H9 (cell line): ENCODE measurements at regions not wholly inside any gene's neighbourhood (a gene's known extent, or its start where the extent isn't known, plus 50 kb on each side); places are given as distances from the start of the nearest gene placed in this dataset.

ENCODE experiments used
- DNase-seq: peaks from one replicate; pipeline ENCODE4 v3.0.0-alpha.2; 2017
- H2AFZ ChIP-seq: one replicate; pipeline ENCODE4 v1.6.1; 2013; ENCODE audit warnings: mild to moderate bottlenecking, low read length, control low read depth, moderate library complexity
- H2AK5ac ChIP-seq: 2 replicates; pipeline ENCODE4 v1.6.1; 2013; ENCODE audit warnings: low read length, control low read depth, mixed read lengths; ENCODE audit not compliant: insufficient read length
- H2BK120ac ChIP-seq: one replicate; pipeline ENCODE4 v1.6.1; 2013; ENCODE audit warnings: low read depth, mild to moderate bottlenecking, low read length, control low read depth, inconsistent platforms; ENCODE audit not compliant: poor library complexity, severe bottlenecking
- H2BK12ac ChIP-seq: 2 replicates; pipeline ENCODE4 v1.6.1; 2013; ENCODE audit warnings: low read length, control low read depth, mixed read lengths, low read depth; ENCODE audit not compliant: insufficient read length
- H2BK15ac ChIP-seq: 2 replicates; pipeline ENCODE4 v1.6.1; 2013; ENCODE audit warnings: low read depth, low read length, control low read depth
- H2BK20ac ChIP-seq: one replicate; pipeline ENCODE4 v1.6.1; 2013; ENCODE audit warnings: low read depth, mild to moderate bottlenecking, low read length, control low read depth, inconsistent platforms; ENCODE audit not compliant: poor library complexity, severe bottlenecking
- H2BK5ac ChIP-seq: 2 replicates; pipeline ENCODE4 v1.6.1; 2013; ENCODE audit warnings: low read length, control low read depth, mixed read lengths; ENCODE audit not compliant: insufficient read length
- H3K14ac ChIP-seq: 2 replicates; pipeline ENCODE4 v1.6.1; 2013; ENCODE audit warnings: low read length, control low read depth; ENCODE audit not compliant: insufficient read depth
- H3K18ac ChIP-seq: 2 replicates; pipeline ENCODE4 v1.6.1; 2013; ENCODE audit warnings: low read depth, mild to moderate bottlenecking, mixed read lengths, low read length, control low read depth; ENCODE audit not compliant: insufficient read length
- H3K23ac ChIP-seq: 2 replicates; pipeline ENCODE4 v1.6.1; 2013; ENCODE audit warnings: low read length, control low read depth, mixed read lengths, low read depth; ENCODE audit not compliant: insufficient read length
- H3K23me2 ChIP-seq: 2 replicates; pipeline ENCODE4 v1.6.1; 2013; ENCODE audit warnings: low read depth, mild to moderate bottlenecking, mixed read lengths, low read length, control low read depth; ENCODE audit not compliant: insufficient read length, poor library complexity, severe bottlenecking
- H3K27ac ChIP-seq: 2 replicates; pipeline ENCODE4 v1.5.1; 2013; ENCODE audit warnings: low read length, control low read depth, mixed read lengths, low read depth; ENCODE audit not compliant: insufficient read length
- H3K27me3 ChIP-seq: 2 replicates; pipeline ENCODE4 v1.6.1; 2013; ENCODE audit warnings: low read length, control low read depth, inconsistent platforms; ENCODE audit not compliant: insufficient read depth
- H3K4ac ChIP-seq: 2 replicates; pipeline ENCODE4 v1.6.1; 2013; ENCODE audit warnings: low read depth, mild to moderate bottlenecking, control low read depth, inconsistent platforms, low read length, moderate library complexity
- H3K4me1 ChIP-seq: 2 replicates; pipeline ENCODE4 v1.6.1; 2013; ENCODE audit warnings: low read length, control low read depth, inconsistent platforms; ENCODE audit not compliant: insufficient read depth
- H3K4me2 ChIP-seq: 2 replicates; pipeline ENCODE4 v1.6.1; 2013; ENCODE audit warnings: low read length, control low read depth, mixed read lengths; ENCODE audit not compliant: insufficient read length, insufficient read depth
- H3K56ac ChIP-seq: 2 replicates; pipeline ENCODE4 v1.6.1; 2013; ENCODE audit warnings: low read depth, mild to moderate bottlenecking, mixed read lengths, low read length, control low read depth; ENCODE audit not compliant: insufficient read length
- H3K79me1 ChIP-seq: 2 replicates; pipeline ENCODE4 v1.6.1; 2013; ENCODE audit warnings: low read depth, mild to moderate bottlenecking, moderate library complexity, low read length, control low read depth, inconsistent platforms; ENCODE audit not compliant: insufficient read depth, poor library complexity, severe bottlenecking
- H3K79me2 ChIP-seq: 2 replicates; pipeline ENCODE4 v1.6.1; 2013; ENCODE audit warnings: low read length, control low read depth, inconsistent platforms; ENCODE audit not compliant: insufficient read depth
- H3K9ac ChIP-seq: 2 replicates; pipeline ENCODE4 v1.6.1; 2013; ENCODE audit warnings: low read length, control low read depth, mixed read lengths; ENCODE audit not compliant: insufficient read length; ENCODE audit errors: extremely low read depth
- H3K9me3 ChIP-seq: one replicate; pipeline ENCODE4 v1.6.1; 2013; ENCODE audit warnings: low read depth, low read length, inconsistent platforms; ENCODE audit not compliant: control insufficient read depth
- H3T11ph ChIP-seq: one replicate; pipeline ENCODE4 v1.6.1; 2013; ENCODE audit warnings: mild to moderate bottlenecking, low read length, control low read depth, inconsistent platforms
- H4K20me1 ChIP-seq: one replicate; pipeline ENCODE4 v1.6.1; 2013; ENCODE audit not compliant: control insufficient read depth, insufficient read length, insufficient read depth
- H4K5ac ChIP-seq: 2 replicates; pipeline ENCODE4 v1.6.1; 2013; ENCODE audit warnings: low read depth, mild to moderate bottlenecking, mixed read lengths, low read length, control low read depth; ENCODE audit not compliant: insufficient read length
- H4K8ac ChIP-seq: replicated peaks from 2 replicates; pipeline ENCODE4 v1.6.1; 2013; ENCODE audit warnings: low read length, control low read depth, mixed read lengths, low read depth; ENCODE audit not compliant: insufficient read length
- H4K91ac ChIP-seq: 2 replicates; pipeline ENCODE4 v1.6.1; 2013; ENCODE audit warnings: low read depth, mild to moderate bottlenecking, moderate library complexity, mixed read lengths, low read length, control low read depth; ENCODE audit not compliant: insufficient read length
- H3K27ac Mint-ChIP-seq, 3 experiments: 2 replicates in 2 of 3; 3 replicates in 1 of 3; pipeline ENCODE4 v1.8.0; 2020 to 2021; ENCODE audit warnings: mixed read lengths in 3 of 3, mild to moderate bottlenecking in 1 of 3, moderate library complexity in 1 of 3
- H3K27me3 Mint-ChIP-seq: 2 replicates; pipeline ENCODE4 v1.8.0; 2021; ENCODE audit warnings: low read depth, mild to moderate bottlenecking, moderate library complexity, mixed read lengths
- H3K36me3 Mint-ChIP-seq, 3 experiments: 2 replicates in 2 of 3; 3 replicates in 1 of 3; pipeline ENCODE4 v1.8.0; 2020 to 2021; ENCODE audit warnings: low read depth in 3 of 3, mixed read lengths in 3 of 3; ENCODE audit not compliant: insufficient read depth in 1 of 3
- H3K4me1 Mint-ChIP-seq, 2 experiments: 2 replicates each; pipeline ENCODE4 v1.8.0; 2020; ENCODE audit warnings: mixed read lengths in 2 of 2
- H3K4me3 Mint-ChIP-seq, 2 experiments: 2 replicates in 1 of 2; 3 replicates in 1 of 2; pipeline ENCODE4 v1.8.0; 2020 to 2021; ENCODE audit warnings: mild to moderate bottlenecking in 2 of 2, mixed read lengths in 2 of 2, moderate library complexity in 1 of 2
- H3K9me3 Mint-ChIP-seq, 2 experiments: 2 replicates in 1 of 2; 3 replicates in 1 of 2; pipeline ENCODE4 v1.8.0; 2020; ENCODE audit warnings: mild to moderate bottlenecking in 2 of 2, mixed read lengths in 2 of 2, moderate library complexity in 1 of 2
- WGBS: extraction: QIAGEN DNeasy Blood & Tissue Kit; methylation state at CpG from one replicate; pipeline ENCODE4 v1.1.7; 2013; ENCODE audit warnings: missing lambda C conversion rate, low lambda C conversion rate, mixed read lengths; ENCODE audit not compliant: insufficient read length; ENCODE audit errors: extremely low coverage; 5-methylcytosine and 5-hydroxymethylcytosine counted together
- TF ChIP-seq, protein P1 (sequence below): fragments of 200-600 bp; sonication (generic); conservative IDR thresholded peaks from 3 replicates; pipeline ENCODE4 v1.8.0; 2021; ENCODE audit warnings: antibody characterized with exemption, mild to moderate bottlenecking

- no peak overlapping the region for H2AFZ ChIP-seq
- H4K91ac ChIP-seq, result no peak overlapping the region
- H4K8ac ChIP-seq, result no peak overlapping the region
- no peak overlapping the region for H3K56ac ChIP-seq
- H4K20me1 ChIP-seq, result no peaks in the 10 kb centered on the region
- H3K36me3 Mint-ChIP-seq, result no peaks in the 10 kb centered on the region
- H3K27ac Mint-ChIP-seq, result no peak overlapping the region
- H3K4me1 ChIP-seq, result no peaks in the 10 kb centered on the region
- no peaks in the 10 kb centered on the region for H3K27me3 ChIP-seq
- no peaks in the 10 kb centered on the region for H3K79me2 ChIP-seq
- H2BK15ac ChIP-seq, result no peak overlapping the region
- H3K27me3 Mint-ChIP-seq, result peaks cover 2% of the 10 kb centered on the region; the same call in 1 of the 2 replicates
- no peak overlapping the region for H2BK20ac ChIP-seq
- H2BK12ac ChIP-seq, result no peak overlapping the region
- H3K4me3 Mint-ChIP-seq, result no peak overlapping the region
- no peaks in the 10 kb centered on the region for H3K9me3 ChIP-seq
- no peak overlapping the region for H3K4ac ChIP-seq
- no peak overlapping the region for H2AK5ac ChIP-seq
- H4K5ac ChIP-seq, result no peak overlapping the region
- no peaks in the 10 kb centered on the region; a peak in 2 of 5 replicates for H3K9me3 Mint-ChIP-seq
- no peak overlapping the region for H2BK120ac ChIP-seq
- no peaks in the 10 kb centered on the region for H3K4me1 Mint-ChIP-seq
- WGBS, result no CpG with 5 or more reads among the region's 9 CpGs
- DNase-seq, result no peak
- H3K23me2 ChIP-seq, result no peaks in the 10 kb centered on the region
- H3K79me1 ChIP-seq, result no peaks in the 10 kb centered on the region
- H3K14ac ChIP-seq, result no peak overlapping the region; the same call in none of the 2 replicates
- H2BK5ac ChIP-seq, result no peak overlapping the region
- TF ChIP-seq, protein P1, sequence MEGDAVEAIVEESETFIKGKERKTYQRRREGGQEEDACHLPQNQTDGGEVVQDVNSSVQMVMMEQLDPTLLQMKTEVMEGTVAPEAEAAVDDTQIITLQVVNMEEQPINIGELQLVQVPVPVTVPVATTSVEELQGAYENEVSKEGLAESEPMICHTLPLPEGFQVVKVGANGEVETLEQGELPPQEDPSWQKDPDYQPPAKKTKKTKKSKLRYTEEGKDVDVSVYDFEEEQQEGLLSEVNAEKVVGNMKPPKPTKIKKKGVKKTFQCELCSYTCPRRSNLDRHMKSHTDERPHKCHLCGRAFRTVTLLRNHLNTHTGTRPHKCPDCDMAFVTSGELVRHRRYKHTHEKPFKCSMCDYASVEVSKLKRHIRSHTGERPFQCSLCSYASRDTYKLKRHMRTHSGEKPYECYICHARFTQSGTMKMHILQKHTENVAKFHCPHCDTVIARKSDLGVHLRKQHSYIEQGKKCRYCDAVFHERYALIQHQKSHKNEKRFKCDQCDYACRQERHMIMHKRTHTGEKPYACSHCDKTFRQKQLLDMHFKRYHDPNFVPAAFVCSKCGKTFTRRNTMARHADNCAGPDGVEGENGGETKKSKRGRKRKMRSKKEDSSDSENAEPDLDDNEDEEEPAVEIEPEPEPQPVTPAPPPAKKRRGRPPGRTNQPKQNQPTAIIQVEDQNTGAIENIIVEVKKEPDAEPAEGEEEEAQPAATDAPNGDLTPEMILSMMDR, result no peak
- no peak overlapping the region for H3K23ac ChIP-seq
- no peak overlapping the region for H3T11ph ChIP-seq
- H3K27ac ChIP-seq, result no peak overlapping the region
- H3K18ac ChIP-seq, result no peak overlapping the region
- H3K4me2 ChIP-seq, result no peak overlapping the region
- H3K9ac ChIP-seq, result no peak overlapping the region
Observed at GRCh38 chr10:43969506-43969905, 320.8 kb upstream of the ZNF32 start.
